SK-N-SH (cell line): ENCODE measurements at regions not wholly inside any gene's neighbourhood (a gene's known extent, or its start where the extent isn't known, plus 50 kb on each side); places are given as distances from the start of the nearest gene placed in this dataset.

ENCODE experiments used
- EP300 ChIP-seq, 2 experiments: IDR thresholded peaks; 2 replicates each; pipeline versions ENCODE4 v1.4.0 to v1.6.1; 2012; ENCODE audit warnings: borderline replicate concordance in 1 of 2, low read depth in 1 of 2, low read length in 1 of 2
- NRF1 ChIP-seq: IDR thresholded peaks from 2 replicates; pipeline ENCODE4 v1.6.1; 2012; ENCODE audit warnings: low read depth, mild to moderate bottlenecking, low read length
- POLR2AphosphoS5 ChIP-seq: IDR thresholded peaks from 2 replicates; pipeline ENCODE4 v1.6.1; 2012; ENCODE audit warnings: low read depth, low read length
- RAD21 ChIP-seq: IDR thresholded peaks from 2 replicates; pipeline ENCODE4 v1.6.1; 2012; ENCODE audit warnings: mild to moderate bottlenecking, low read length
- RXRA ChIP-seq: IDR thresholded peaks from 2 replicates; pipeline ENCODE4 v1.4.0; 2012; ENCODE audit warnings: low read depth, mild to moderate bottlenecking, borderline replicate concordance
- SMC3 ChIP-seq: IDR thresholded peaks from 2 replicates; pipeline ENCODE4 v1.6.1; 2012; ENCODE audit warnings: low read depth, low read length, improper control_type of control experiment
- TCF12 ChIP-seq: IDR thresholded peaks from 2 replicates; pipeline ENCODE4 v1.4.0; 2012
- TF ChIP-seq, protein P1 (sequence below): IDR thresholded peaks from 2 replicates; pipeline ENCODE4 v1.4.0; 2012; ENCODE audit warnings: low read depth, borderline replicate concordance
- TF ChIP-seq, protein P2 (sequence below): fragments of 200-600 bp; sonication (generic); IDR thresholded peaks from 2 replicates; pipeline ENCODE4 v1.6.1; 2017; ENCODE audit warnings: antibody characterized with exemption, mild to moderate bottlenecking, moderate library complexity
- TF ChIP-seq, protein P3 (sequence below): IDR thresholded peaks from 2 replicates; pipeline ENCODE4 v1.4.0; 2012; ENCODE audit warnings: low read depth
- TF ChIP-seq, protein P4 (sequence below): IDR thresholded peaks from 2 replicates; pipeline ENCODE4; 2012
- TF ChIP-seq, protein P5 (sequence below): IDR thresholded peaks from 2 replicates; pipeline ENCODE4 v1.6.1; 2012; ENCODE audit warnings: mild to moderate bottlenecking, low read depth, low read length, moderate library complexity

DNA sequence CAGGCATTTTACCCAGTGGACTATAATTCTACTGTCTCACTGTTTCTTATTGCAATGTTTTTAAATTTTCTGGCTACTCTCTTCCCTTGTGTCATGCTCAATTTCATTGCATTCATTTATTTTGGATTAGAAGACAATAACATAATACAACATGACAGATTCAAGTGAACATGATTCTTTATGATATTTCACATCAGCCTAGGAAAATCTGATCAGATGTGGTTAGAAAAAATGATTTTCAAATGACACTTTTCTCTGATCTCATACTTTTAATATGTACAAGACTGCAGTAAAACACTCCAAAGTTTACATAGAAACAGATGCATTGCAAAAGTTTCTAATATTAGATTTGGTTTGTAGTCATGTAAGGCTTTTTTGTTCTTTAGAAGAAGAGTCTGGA, 586.0 kb downstream of the ACTRT1 start:
- TF ChIP-seq, protein P1, sequence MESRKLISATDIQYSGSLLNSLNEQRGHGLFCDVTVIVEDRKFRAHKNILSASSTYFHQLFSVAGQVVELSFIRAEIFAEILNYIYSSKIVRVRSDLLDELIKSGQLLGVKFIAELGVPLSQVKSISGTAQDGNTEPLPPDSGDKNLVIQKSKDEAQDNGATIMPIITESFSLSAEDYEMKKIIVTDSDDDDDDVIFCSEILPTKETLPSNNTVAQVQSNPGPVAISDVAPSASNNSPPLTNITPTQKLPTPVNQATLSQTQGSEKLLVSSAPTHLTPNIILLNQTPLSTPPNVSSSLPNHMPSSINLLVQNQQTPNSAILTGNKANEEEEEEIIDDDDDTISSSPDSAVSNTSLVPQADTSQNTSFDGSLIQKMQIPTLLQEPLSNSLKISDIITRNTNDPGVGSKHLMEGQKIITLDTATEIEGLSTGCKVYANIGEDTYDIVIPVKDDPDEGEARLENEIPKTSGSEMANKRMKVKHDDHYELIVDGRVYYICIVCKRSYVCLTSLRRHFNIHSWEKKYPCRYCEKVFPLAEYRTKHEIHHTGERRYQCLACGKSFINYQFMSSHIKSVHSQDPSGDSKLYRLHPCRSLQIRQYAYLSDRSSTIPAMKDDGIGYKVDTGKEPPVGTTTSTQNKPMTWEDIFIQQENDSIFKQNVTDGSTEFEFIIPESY = no peak
- TF ChIP-seq RXRA = no peak
- TF ChIP-seq EP300 (IDR thresholded peaks at IDR 0.05; ENCODE audit: borderline replicate concordance in 1 of 2, low read depth in 1 of 2, low read length in 1 of 2) = no peak
- TF ChIP-seq, protein P2, sequence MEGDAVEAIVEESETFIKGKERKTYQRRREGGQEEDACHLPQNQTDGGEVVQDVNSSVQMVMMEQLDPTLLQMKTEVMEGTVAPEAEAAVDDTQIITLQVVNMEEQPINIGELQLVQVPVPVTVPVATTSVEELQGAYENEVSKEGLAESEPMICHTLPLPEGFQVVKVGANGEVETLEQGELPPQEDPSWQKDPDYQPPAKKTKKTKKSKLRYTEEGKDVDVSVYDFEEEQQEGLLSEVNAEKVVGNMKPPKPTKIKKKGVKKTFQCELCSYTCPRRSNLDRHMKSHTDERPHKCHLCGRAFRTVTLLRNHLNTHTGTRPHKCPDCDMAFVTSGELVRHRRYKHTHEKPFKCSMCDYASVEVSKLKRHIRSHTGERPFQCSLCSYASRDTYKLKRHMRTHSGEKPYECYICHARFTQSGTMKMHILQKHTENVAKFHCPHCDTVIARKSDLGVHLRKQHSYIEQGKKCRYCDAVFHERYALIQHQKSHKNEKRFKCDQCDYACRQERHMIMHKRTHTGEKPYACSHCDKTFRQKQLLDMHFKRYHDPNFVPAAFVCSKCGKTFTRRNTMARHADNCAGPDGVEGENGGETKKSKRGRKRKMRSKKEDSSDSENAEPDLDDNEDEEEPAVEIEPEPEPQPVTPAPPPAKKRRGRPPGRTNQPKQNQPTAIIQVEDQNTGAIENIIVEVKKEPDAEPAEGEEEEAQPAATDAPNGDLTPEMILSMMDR = no peak
- TF ChIP-seq TCF12 = no peak
- TF ChIP-seq, protein P3, sequence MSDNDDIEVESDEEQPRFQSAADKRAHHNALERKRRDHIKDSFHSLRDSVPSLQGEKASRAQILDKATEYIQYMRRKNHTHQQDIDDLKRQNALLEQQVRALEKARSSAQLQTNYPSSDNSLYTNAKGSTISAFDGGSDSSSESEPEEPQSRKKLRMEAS = no peak
- TF ChIP-seq, protein P4, sequence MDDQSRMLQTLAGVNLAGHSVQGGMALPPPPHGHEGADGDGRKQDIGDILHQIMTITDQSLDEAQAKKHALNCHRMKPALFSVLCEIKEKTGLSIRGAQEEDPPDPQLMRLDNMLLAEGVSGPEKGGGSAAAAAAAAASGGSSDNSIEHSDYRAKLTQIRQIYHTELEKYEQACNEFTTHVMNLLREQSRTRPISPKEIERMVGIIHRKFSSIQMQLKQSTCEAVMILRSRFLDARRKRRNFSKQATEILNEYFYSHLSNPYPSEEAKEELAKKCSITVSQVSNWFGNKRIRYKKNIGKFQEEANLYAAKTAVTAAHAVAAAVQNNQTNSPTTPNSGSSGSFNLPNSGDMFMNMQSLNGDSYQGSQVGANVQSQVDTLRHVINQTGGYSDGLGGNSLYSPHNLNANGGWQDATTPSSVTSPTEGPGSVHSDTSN = no peak
- TF ChIP-seq POLR2AphosphoS5 = no peak
- TF ChIP-seq RAD21 = no peak
- TF ChIP-seq, protein P5, sequence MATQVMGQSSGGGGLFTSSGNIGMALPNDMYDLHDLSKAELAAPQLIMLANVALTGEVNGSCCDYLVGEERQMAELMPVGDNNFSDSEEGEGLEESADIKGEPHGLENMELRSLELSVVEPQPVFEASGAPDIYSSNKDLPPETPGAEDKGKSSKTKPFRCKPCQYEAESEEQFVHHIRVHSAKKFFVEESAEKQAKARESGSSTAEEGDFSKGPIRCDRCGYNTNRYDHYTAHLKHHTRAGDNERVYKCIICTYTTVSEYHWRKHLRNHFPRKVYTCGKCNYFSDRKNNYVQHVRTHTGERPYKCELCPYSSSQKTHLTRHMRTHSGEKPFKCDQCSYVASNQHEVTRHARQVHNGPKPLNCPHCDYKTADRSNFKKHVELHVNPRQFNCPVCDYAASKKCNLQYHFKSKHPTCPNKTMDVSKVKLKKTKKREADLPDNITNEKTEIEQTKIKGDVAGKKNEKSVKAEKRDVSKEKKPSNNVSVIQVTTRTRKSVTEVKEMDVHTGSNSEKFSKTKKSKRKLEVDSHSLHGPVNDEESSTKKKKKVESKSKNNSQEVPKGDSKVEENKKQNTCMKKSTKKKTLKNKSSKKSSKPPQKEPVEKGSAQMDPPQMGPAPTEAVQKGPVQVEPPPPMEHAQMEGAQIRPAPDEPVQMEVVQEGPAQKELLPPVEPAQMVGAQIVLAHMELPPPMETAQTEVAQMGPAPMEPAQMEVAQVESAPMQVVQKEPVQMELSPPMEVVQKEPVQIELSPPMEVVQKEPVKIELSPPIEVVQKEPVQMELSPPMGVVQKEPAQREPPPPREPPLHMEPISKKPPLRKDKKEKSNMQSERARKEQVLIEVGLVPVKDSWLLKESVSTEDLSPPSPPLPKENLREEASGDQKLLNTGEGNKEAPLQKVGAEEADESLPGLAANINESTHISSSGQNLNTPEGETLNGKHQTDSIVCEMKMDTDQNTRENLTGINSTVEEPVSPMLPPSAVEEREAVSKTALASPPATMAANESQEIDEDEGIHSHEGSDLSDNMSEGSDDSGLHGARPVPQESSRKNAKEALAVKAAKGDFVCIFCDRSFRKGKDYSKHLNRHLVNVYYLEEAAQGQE = no peak
- TF ChIP-seq SMC3 = no peak
- no peak for TF ChIP-seq NRF1
